ENCODE measurements at regions not wholly inside any gene's neighbourhood (a gene's known extent, or its start where the extent isn't known, plus 50 kb on each side); places are given as distances from the start of the nearest gene placed in this dataset.

DNA sequence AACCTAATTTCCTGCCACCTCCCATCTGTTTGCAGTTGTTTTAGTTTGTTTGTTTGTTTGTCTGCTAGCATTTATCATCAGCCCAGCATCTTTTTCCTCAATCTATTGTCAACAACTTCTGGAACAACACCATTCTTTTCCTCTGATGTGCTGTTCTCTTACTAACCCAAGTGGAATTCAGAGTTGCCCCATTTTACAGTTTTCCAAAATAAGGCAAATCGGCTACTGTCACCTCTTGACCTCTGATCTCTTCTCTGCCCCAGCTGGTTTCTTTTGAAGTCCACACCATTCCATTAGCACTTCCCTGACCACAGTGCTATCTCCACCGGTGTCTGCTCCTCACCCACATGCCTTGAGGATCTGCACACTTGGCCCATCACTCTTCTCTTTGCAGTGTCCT is 102.4 kb downstream of the EFNB2 start:
- peaks cover 0 to 48% (median 9%) of the 10 kb centered on the region in 5 donors for H3K27me3 Mint-ChIP-seq
- H3K4me1 Mint-ChIP-seq = no peaks in the 10 kb centered on the region
- no peaks in the 10 kb centered on the region for H3K9me3 Mint-ChIP-seq
- H3K36me3 Mint-ChIP-seq = no peaks in the 10 kb centered on the region
- POLR2A ChIA-PET = no interaction called here
- H3K27ac Mint-ChIP-seq = no peak overlapping the region
- H3K4me3 Mint-ChIP-seq = no peak overlapping the region
- ATAC-seq (no peak), DNase-seq (no peak)

DNA sequence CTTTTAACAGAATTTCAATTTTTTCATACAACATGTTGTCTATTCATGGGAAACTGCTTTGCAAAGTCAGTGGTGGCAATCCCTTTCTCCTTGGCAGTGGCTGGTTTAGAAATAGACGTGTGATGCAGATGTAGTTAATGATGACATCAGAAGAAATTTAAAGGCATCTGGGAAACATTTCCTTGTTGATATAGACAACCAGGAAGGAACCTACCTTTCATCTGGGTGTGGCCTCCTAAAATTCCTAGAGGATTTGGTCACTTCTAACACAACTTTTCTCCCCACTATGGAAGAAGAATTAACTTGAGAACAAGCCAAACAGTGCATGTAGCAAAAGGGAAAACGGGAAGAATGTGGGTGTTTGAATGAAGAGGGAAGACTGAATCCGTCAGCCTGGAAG is 102.8 kb downstream of the EFNB2 start:
- Mint-ChIP-seq H3K9me3 (no peaks in the 10 kb centered on the region), H3K36me3 (no peaks in the 10 kb centered on the region), H3K4me3 (no peak overlapping the region), H3K27me3 (peaks cover 0 to 44% (median 8%) of the 10 kb centered on the region in 5 donors), H3K4me1 (no peaks in the 10 kb centered on the region), H3K27ac (no peak overlapping the region)
- DNase-seq (no peak), ATAC-seq (no peak)
- POLR2A ChIA-PET = no interaction called here

DNA sequence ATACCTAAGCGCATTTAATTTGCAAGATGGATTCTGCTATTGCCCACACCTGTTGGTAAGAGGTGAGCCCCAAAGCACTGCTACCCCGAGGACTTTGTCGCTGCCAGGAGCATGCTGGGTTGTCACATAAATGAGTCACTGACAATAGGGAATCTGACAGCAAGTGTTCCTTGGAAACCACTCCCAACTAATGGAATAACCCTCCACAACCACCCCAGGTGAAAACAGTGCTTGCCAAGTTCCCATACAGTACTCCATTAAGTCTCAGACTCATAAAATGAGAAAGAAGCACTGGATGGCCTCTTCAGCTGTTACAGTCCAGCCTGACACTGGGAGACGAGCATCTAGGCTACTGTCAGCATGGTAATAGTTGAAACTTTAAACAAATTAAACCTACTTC is 108.6 kb downstream of the EFNB2 start:
- no peak overlapping the region for H3K4me3 Mint-ChIP-seq
- peaks cover 0 to 2% (median 0%) of the 10 kb centered on the region in 9 donors for H3K9me3 Mint-ChIP-seq
- POLR2A ChIA-PET = no interaction called here
- no peaks in the 10 kb centered on the region for H3K36me3 Mint-ChIP-seq
- ATAC-seq (no peak), DNase-seq (no peak)
- H3K27me3 Mint-ChIP-seq = peaks cover 4 to 45% (median 6%) of the 10 kb centered on the region in 5 donors
- H3K27ac Mint-ChIP-seq = no peak overlapping the region
- no peaks in the 10 kb centered on the region for H3K4me1 Mint-ChIP-seq

DNA sequence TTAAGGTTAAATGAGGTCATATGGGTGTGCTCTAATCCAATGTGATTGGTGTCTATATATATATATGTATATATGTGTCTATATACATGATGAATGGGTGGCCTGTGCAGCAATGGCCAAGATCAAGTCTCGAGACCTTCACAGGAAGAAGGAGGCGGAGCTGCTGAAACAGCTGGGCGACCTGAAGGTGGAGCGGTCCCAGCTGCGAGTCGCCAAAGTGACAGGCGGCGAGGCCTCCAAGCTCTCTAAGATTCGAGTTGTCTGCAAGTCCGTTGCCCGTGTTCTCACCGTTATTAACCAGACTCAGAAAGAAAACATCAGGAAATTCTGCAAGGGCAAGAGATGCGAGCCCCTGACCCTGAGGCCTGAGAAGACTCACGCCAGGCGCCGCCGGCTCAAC is 109.8 kb downstream of the EFNB2 start:
- Mint-ChIP-seq H3K4me1 (no peaks in the 10 kb centered on the region), H3K4me3 (no peak overlapping the region), H3K9me3 (peaks cover 0 to 2% (median 0%) of the 10 kb centered on the region in 9 donors), H3K27me3 (peaks cover 5 to 32% (median 6%) of the 10 kb centered on the region in 5 donors), H3K36me3 (no peaks in the 10 kb centered on the region), H3K27ac (peak overlapping the region in 1 of 10 donors; percentile 30)
- POLR2A ChIA-PET = no interaction called here
- no peak for DNase-seq
- ATAC-seq = no peak

DNA sequence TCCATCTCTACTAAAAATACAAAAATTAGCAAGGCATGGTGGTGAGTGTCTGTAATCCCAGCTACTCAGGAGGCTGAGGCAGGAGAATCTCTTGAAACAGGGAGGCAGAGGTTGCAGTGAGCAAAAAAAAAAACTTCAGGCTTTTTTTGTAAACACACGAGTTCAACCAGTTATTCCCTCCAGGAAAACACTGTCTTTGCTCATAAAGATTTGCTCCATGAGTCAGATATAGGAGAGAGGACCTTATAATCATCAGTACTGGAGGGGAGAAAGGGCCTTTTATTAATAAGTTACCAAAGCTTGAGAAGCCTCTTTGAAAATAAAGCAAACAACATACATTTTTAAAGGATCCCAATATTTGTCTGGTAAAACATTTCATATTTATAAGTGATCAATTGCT is 110.7 kb downstream of the EFNB2 start:
- ATAC-seq (no peak), DNase-seq (no peak)
- H3K4me3 Mint-ChIP-seq = no peak overlapping the region
- POLR2A ChIA-PET = no interaction called here
- H3K4me1 Mint-ChIP-seq = no peaks in the 10 kb centered on the region
- no peaks in the 10 kb centered on the region for H3K36me3 Mint-ChIP-seq
- peaks cover 5 to 23% (median 7%) of the 10 kb centered on the region in 5 donors for H3K27me3 Mint-ChIP-seq
- H3K9me3 Mint-ChIP-seq = peaks cover 0 to 2% (median 0%) of the 10 kb centered on the region in 9 donors
- H3K27ac Mint-ChIP-seq = no peak overlapping the region

DNA sequence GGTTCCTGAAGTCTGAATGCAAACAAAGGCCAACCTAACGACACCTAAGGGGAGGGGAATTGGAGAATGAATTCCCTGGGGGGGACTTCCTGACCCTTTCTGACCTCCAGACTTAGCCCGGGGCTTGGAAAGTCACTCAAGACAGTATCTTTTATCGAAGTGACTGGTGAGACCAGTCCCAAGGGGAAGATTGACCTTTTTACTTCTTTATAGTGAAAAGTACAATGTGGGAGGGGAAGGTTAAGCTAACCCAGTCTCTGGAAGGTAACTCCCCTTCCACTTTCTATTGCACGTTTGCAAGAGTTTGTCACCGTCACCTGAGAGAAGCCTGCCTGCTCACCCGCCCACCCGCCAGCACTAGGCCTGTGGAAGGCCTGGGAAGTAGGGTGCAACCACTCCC is 111.9 kb downstream of the EFNB2 start:
- Mint-ChIP-seq H3K27me3 (peaks cover 5 to 25% (median 7%) of the 10 kb centered on the region in 5 donors), H3K4me1 (no peaks in the 10 kb centered on the region), H3K4me3 (no peak overlapping the region), H3K36me3 (no peaks in the 10 kb centered on the region), H3K9me3 (peaks cover 0 to 2% (median 0%) of the 10 kb centered on the region in 9 donors), H3K27ac (no peak overlapping the region)
- no peak for ATAC-seq
- POLR2A ChIA-PET = no interaction called here
- DNase-seq = no peak

DNA sequence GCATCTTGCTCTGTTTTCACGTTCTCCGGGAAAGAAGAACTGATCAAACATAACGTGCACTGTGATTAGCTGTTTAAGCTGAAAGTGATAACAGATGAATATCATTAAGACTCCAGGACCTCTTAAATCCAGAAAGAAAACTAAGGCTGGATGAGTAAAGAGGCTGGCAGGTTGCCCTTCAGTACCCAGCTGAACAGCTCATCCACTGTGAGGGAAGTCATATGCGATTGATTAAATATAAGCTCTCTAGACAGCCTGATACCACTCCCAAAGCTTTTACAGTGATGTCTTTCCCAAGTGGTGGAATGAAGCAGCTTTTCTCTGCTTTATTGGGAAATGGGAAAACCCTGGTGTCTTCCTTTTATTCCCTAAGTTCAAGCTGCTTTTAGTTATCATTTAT is 116.9 kb downstream of the EFNB2 start:
- no peak overlapping the region for H3K27ac Mint-ChIP-seq
- H3K4me1 Mint-ChIP-seq = peaks cover 0 to 3% (median 1%) of the 10 kb centered on the region in 4 donors
- no peak for ATAC-seq
- H3K36me3 Mint-ChIP-seq = no peaks in the 10 kb centered on the region
- H3K9me3 Mint-ChIP-seq = peaks cover 0 to 2% (median 0%) of the 10 kb centered on the region in 9 donors
- H3K4me3 Mint-ChIP-seq = no peak overlapping the region
- POLR2A ChIA-PET = no interaction called here
- no peak for DNase-seq
- H3K27me3 Mint-ChIP-seq = peaks cover 5 to 32% (median 10%) of the 10 kb centered on the region in 5 donors

DNA sequence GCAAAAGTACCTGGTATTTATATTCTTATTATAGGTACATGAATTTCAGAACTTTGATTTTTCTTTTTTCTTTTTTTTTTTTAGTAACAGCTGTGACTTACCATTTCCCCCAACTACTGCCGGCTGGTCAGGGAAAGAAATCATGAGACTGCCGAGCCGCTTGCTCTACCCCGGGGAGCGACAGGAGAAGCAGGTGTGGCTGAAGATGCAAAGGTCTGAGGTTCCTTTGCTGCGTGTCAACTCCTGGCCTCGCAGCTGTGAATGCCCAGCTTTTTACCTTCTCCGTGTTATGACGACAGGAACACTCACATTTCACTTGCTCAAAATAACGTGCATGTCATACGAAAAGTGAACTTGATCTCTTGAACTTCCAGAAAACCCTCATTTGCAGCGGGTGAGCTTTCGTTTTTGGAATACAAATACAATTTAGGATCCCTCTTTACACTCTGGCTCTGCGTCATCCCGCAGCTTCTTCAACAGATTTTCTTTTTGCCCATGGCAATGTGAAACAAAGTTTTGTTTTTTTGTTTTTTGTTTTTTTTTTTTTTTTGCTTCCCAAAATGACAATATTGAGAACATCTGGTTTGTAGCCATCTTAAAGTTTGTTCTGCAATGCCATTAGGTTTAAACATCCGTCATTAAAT is 117.9 kb downstream of the EFNB2 start:
- no peak for ATAC-seq
- H3K4me1 Mint-ChIP-seq = peaks cover 0 to 3% (median 1%) of the 10 kb centered on the region in 4 donors
- peaks cover 0 to 24% (median 5%) of the 10 kb centered on the region in 5 donors for H3K27me3 Mint-ChIP-seq
- H3K27ac Mint-ChIP-seq = no peak overlapping the region
- no peak for DNase-seq
- H3K9me3 Mint-ChIP-seq = peaks cover 0 to 2% (median 0%) of the 10 kb centered on the region in 9 donors
- no peaks in the 10 kb centered on the region for H3K36me3 Mint-ChIP-seq
- peak overlapping the region in 6 of 10 donors; percentile 9 to 57 (median 34) for H3K4me3 Mint-ChIP-seq
- POLR2A ChIA-PET = no interaction called here

DNA sequence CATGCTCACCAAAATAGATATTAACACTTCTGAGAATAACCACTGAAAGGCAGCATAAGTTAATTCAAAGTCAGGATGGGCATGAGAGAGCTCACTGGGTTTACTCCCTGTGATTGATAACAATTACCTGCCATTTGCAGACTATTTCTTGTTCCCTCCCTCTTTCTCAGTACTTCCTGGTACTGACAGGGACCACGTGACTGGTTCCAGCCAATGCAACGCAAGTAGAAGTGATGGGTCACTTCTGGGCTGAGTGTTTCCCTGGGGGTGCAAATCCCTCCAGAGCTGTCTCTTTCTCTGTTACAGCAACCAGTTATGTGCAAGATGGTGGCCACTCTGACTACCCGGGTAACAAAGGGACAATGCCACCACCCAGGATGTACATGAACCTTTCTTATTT is 118.8 kb downstream of the EFNB2 start:
- no peak overlapping the region for H3K27ac Mint-ChIP-seq
- H3K36me3 Mint-ChIP-seq = no peaks in the 10 kb centered on the region
- no peak overlapping the region for H3K4me3 Mint-ChIP-seq
- peaks cover 0 to 3% (median 1%) of the 10 kb centered on the region in 4 donors for H3K4me1 Mint-ChIP-seq
- H3K9me3 Mint-ChIP-seq = no peaks in the 10 kb centered on the region
- no peak for DNase-seq
- POLR2A ChIA-PET = no interaction called here
- H3K27me3 Mint-ChIP-seq = peaks cover 0 to 18% (median 4%) of the 10 kb centered on the region in 5 donors
- ATAC-seq = no peak

DNA sequence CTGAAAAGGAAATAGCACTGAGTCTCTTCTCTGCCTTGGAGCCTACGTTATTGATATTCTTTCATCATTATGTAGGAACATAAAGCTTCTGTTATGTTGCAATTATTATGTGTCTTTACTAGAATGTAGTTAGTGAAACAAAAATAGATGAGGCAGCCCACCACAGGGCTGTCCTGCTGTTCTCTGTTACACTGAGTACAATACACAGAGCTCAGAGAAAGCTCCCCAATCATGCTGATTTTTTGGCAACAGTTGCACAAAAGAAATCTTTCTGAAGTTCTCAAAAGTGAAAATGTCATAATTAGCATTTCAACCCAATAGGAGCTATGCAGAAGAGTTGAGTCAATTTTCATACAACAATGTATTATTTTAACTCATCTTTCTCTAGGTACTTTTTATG is 119.5 kb downstream of the EFNB2 start:
- Mint-ChIP-seq H3K4me1 (peaks cover 0 to 3% (median 1%) of the 10 kb centered on the region in 4 donors), H3K9me3 (no peaks in the 10 kb centered on the region), H3K36me3 (no peaks in the 10 kb centered on the region), H3K27ac (no peak overlapping the region), H3K27me3 (peaks cover 0 to 18% (median 4%) of the 10 kb centered on the region in 5 donors), H3K4me3 (no peak overlapping the region)
- ATAC-seq (no peak), DNase-seq (no peak)
- POLR2A ChIA-PET = no interaction called here

DNA sequence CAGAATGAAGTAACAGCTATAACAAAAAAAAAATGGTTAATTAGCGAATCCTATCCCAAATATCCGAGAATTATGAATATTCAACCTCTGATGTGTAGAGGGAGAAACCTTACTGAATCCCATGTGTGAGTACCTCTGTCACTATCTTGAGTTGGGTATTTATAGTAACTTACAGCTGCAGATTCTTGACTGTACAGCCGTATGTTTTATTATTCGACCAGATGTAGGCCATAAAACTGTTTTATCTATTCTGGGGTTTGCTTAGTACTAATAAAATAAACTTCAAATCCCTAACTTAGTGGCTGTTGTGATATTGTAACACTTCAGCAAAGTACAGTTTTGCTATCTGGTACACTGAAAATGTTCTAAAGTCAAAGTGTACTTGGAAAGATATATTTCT is 120.0 kb downstream of the EFNB2 start:
- H3K4me3 Mint-ChIP-seq = no peak overlapping the region
- H3K36me3 Mint-ChIP-seq = no peaks in the 10 kb centered on the region
- H3K9me3 Mint-ChIP-seq = no peaks in the 10 kb centered on the region
- ATAC-seq (no peak), DNase-seq (no peak)
- H3K4me1 Mint-ChIP-seq = peaks cover 0 to 3% (median 1%) of the 10 kb centered on the region in 4 donors
- peaks cover 0 to 19% (median 5%) of the 10 kb centered on the region in 5 donors for H3K27me3 Mint-ChIP-seq
- no peak overlapping the region for H3K27ac Mint-ChIP-seq
- POLR2A ChIA-PET = no interaction called here

DNA sequence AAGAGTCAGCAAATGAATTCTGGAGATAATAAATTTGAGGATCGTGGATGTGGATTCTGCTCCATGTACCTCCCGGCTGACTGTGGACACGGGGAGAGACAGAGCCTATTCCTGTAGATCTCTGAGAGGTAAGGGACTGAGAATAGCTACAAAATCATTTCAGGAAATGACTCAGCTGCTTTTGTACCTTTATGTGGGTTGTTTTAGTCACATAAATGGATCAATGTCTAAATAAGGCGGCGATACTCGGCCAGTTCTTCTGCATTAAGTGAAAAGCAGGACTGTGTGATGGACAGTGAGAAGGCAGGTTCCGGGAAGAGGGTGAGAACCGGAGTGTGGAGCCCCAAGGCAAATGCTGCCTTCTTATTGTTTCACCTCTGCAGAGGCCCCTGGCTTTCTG is 128.1 kb downstream of the EFNB2 start:
- ATAC-seq = no peak
- H3K27ac Mint-ChIP-seq = no peak overlapping the region

DNA sequence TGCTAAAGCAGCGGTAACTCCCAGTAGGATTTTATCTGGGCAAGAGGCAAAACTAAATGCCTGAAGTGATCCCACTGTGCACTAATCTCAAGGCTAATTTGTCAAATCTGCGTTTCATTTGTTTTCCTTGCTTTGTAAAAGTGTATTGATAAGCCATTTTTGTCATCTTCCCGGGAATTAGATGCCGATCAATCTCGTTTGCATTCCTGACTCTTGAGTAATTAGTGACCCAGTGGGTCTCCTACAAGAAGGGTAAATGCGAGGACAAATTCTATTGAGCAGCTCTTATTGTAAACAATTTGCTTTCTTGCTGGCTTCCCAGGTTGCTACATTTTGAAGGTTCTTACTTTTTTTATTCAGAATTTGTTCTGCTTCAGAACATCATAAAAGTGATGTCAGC is 129.7 kb downstream of the EFNB2 start:
- POLR2A ChIA-PET = no interaction called here

More for the DNA sequence above, 128.1 kb downstream of the EFNB2 start:
- POLR2A ChIA-PET = no interaction called here
- H3K4me1 Mint-ChIP-seq = no peaks in the 10 kb centered on the region
- DNase-seq = no peak
- H3K27me3 Mint-ChIP-seq = peaks cover 3 to 27% (median 7%) of the 10 kb centered on the region in 5 donors
- H3K36me3 Mint-ChIP-seq = no peaks in the 10 kb centered on the region
- H3K9me3 Mint-ChIP-seq = peaks cover 0 to 8% (median 0%) of the 10 kb centered on the region in 9 donors
- no peak overlapping the region for H3K4me3 Mint-ChIP-seq

DNA sequence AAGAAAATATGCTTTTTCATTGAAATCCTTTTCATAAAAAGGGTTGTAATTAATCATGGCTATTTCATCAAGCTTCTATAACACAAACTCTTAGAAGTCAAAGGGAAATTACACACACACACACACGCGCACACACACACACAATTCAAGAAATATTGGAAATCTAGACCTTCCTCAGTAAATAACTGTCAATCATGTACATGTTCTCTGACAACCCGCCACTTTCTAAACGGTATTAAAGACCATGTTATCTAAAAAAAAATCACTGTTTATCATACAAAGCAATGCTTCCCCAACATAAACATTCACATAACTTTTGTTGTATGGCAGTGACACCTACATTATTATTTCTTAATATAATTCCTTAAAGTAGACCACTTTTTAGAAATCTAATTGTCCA is 132.2 kb downstream of the EFNB2 start:
- H3K9me3 Mint-ChIP-seq = peaks cover 0 to 3% (median 0%) of the 10 kb centered on the region in 9 donors
- DNase-seq = no peak
- H3K4me1 Mint-ChIP-seq = no peaks in the 10 kb centered on the region
- POLR2A ChIA-PET = no interaction called here
- ATAC-seq = no peak
- H3K4me3 Mint-ChIP-seq = no peak overlapping the region
- no peak overlapping the region for H3K27ac Mint-ChIP-seq
- peaks cover 3 to 6% (median 5%) of the 10 kb centered on the region in 5 donors for H3K27me3 Mint-ChIP-seq
- no peaks in the 10 kb centered on the region for H3K36me3 Mint-ChIP-seq

More for the DNA sequence above, 129.7 kb downstream of the EFNB2 start:
- Mint-ChIP-seq H3K27ac (no peak overlapping the region), H3K27me3 (peaks cover 3 to 27% (median 10%) of the 10 kb centered on the region in 5 donors), H3K4me1 (no peaks in the 10 kb centered on the region), H3K36me3 (no peaks in the 10 kb centered on the region), H3K9me3 (peaks cover 0 to 8% (median 0%) of the 10 kb centered on the region in 9 donors), H3K4me3 (no peak overlapping the region)
- ATAC-seq = no peak
- DNase-seq = no peak

Measured in naive thymus-derived CD8-positive, alpha-beta T cell (primary cell).